Femur (tissue), 1 donor: ENCODE measurements at regions not wholly inside any gene's neighbourhood (a gene's known extent, or its start where the extent isn't known, plus 50 kb on each side); places are given as distances from the start of the nearest gene placed in this dataset.

Experiments used
- DNase-seq: peaks from one replicate; pipeline ENCODE4 v3.0.0-alpha.2; 2017

DNA sequence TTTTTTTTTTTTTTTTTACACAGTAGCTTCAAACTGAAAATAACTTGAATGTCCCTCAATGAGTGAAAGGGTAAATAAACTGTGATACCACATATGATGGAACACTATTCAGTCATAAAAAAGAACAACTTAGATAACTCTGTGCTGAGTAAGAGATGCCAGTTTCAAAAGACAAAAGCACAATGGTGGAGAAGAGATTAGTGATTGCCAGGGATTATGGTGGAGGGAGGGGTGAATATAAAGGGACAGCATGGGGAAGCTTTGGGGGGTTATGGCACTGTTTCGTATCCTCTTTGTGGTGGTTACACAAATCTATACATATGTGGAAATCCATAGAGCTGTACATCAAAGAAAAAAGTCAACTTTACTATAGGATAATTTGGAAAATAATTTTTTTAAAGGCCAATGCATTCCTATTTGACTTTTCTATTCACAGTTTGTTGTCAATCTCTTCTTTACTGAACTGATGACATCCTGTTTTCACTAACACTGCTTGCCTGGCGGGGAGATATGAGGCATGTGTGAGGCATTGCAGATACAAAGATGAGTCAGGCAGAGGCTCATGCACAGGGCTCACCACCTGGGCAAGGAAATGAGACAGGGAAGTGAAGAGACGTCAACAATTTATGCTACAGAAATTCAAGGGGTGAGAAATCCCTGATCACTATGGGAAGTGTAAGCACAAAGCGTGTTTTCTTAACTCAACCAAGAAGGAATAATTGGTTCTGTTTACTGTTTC, 302.7 kb downstream of the DUSP10 start:
- no peak for DNase-seq

GRCh38 chr1:221439747-221440501, 302.0 kb downstream of the DUSP10 start:
- peak; percentile 40 for DNase-seq

GRCh38 chr1:221440658-221441057, 301.2 kb downstream of the DUSP10 start:
- peak; percentile 62 for DNase-seq

GRCh38 chr1:221442056-221442455, 299.8 kb downstream of the DUSP10 start:
- DNase-seq: no peak

GRCh38 chr1:221444346-221444745, 297.5 kb downstream of the DUSP10 start:
- no peak for DNase-seq

GRCh38 chr1:221448585-221449175, 293.2 kb downstream of the DUSP10 start:
- DNase-seq: peak; percentile 46

DNA sequence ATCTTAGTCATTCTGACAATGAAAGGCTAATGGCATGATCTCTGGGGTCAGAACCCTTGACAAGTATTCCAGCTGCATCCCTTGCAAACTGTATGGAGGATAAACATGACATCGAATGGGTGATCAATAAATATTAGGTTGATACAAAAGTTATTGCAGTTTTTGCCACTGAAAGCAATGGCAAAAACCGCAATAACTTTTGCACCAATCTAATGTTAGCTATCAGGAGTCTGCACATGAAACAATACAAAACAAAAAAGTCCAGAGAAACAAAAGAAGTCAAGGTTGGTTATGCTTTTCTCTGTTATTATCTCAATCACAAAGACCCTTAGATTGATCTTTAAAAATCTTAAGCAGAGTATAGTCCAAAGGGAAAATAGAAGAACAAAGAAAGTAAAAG, 292.7 kb downstream of the DUSP10 start:
- no peak for DNase-seq

DNA sequence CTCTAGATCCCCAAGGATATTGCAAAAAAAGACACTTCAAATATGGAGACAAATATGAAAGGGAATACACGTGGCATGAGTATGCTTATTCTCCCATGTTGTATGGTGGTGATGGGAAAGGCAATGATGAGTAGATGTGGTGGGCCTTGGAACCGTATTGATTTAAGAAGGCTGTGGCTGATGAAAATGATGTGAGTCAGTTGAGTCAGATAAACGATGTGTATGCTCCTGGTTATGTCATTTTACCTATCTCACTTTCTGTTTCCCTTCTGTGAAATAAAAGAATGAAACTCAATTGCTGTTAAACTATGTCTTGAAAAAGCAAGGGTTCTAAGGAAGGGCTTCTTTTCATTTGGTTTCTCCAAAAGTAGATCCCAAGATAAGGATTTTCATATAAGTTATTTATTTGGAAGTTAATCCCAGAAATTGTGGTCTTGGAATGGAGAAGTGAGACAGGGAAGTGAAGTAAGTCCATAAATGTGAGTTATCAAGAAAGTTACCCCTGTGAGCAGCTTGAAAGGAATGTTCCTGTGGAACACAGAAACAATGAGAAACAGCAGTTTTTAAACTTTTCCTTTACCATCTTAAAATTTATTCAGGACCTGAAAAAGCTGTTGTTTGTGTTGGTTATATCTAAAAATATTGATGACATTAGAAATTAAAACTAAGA, 292.0 kb downstream of the DUSP10 start:
- no peak for DNase-seq

DNA sequence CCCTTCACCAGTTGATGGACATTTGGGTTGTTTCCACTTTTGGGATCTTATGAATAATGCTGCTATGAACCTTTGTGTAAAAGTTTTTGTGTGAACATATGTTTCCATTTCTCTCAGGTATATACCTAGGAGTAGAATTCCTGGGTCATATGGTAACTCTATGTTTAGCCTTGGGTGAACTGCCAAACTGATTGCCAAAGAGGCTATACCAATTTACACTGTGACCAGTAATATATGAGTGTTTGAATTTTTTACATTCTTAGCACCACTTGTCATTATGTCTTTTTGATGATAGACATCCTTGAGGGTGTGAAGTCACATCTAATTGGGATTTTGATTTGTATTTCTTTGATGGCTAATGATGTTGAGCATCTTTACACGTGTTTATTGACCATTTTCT, 290.1 kb downstream of the DUSP10 start:
- no peak for DNase-seq

- DNase-seq: no peak
Observed at GRCh38 chr1:221454096-221454495, 287.8 kb downstream of the DUSP10 start.

- DNase-seq: no peak
Observed at GRCh38 chr1:221456918-221457317, 285.0 kb downstream of the DUSP10 start.

- DNase-seq: peak; percentile 59
Observed at GRCh38 chr1:221457685-221458446, 284.0 kb downstream of the DUSP10 start.

DNA sequence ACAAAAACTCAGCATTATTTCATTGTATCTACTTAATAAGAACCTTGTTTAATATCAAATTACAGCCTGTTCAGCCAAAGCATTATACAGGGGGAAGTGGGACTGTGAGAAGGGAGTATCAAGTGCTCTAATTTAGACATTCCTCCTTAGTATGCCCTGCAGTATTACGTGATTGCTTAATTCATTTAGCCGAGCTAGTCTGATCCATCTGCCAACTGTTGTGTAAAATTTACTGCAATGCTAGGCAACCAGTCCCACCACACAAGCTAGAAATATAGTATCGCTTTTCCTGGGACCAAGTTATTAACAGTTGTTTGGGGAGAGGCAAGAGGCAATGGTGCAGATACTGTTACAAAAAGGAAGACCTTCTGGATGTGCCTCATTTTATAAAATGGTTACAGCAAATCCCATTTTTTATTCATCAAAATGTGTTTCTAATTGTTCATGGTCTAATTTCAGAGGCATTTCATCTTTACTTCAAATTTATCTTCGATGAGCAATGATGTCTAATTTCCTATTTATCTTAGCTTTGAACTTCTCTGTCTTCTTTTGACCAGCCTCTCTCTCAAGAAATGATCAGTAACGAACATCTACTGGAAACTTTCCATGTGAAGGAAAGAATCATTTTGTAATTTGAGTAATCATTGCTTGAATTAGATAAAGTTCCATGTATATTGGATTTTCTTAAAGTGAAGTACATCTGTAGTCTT, 283.3 kb downstream of the DUSP10 start:
- DNase-seq: peak; percentile 75

GRCh38 chr1:221459558-221459957, 282.3 kb downstream of the DUSP10 start:
- no peak for DNase-seq

- no peak for DNase-seq
Observed at GRCh38 chr1:221462345-221462744, 279.5 kb downstream of the DUSP10 start.

DNA sequence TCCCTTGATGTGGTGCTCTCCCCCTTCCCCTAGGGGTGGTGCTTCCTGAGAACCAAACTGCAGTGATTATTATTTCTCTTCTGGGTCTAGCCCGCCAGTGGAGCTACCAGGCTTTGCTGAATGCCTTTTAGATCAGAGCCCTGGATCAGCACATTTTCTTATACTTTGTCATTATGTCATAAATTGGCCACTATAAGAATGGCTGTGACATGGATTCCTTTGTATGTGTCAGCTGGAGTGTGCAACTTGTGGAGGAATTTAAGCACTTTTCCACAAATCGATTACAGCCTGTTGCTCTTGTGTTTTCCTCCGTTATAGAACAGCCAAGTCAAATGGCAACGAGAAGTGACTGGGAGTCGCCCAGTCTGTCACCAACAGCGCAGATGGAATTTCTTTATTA, 273.3 kb downstream of the DUSP10 start:
- no peak for DNase-seq

GRCh38 chr1:221469476-221469875, 272.4 kb downstream of the DUSP10 start:
- DNase-seq: no peak

- no peak for DNase-seq
Observed at GRCh38 chr1:221470000-221470698, 271.7 kb downstream of the DUSP10 start.

GRCh38 chr1:221473411-221473810, 268.5 kb downstream of the DUSP10 start:
- no peak for DNase-seq

DNA sequence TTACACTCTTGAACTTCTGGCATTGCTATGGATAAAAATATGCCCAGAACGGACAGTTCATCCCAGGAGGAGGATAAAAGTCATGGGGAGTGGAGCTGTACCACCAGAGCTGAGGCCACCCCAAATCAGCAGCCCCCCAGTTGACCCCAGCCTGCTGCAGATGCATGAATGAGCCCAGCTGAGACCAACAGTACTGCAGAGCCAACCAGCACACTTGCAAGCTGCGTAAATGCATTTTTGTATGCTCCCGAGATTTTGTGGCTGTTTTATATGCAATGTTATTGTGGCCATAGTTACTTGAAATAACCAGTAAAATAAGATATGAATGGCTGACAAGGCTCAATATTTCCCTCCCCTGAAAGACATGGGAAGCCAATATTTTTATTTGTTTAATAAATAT, 264.6 kb downstream of the DUSP10 start:
- peak; percentile 66 for DNase-seq
